SK-N-MC (cell line): ENCODE measurements at regions not wholly inside any gene's neighbourhood (a gene's known extent, or its start where the extent isn't known, plus 50 kb on each side); places are given as distances from the start of the nearest gene placed in this dataset.

ENCODE experiments used
- DNase-seq: peaks from one replicate; pipeline ENCODE4 v3.0.0-alpha.2; 2011; ENCODE audit warnings: low read depth, low spot score
- H3K27ac ChIP-seq: fragments of 200-600 bp; sonication (generic); 2 replicates; pipeline ENCODE4 v1.5.1; 2016; ENCODE audit warnings: mixed run types
- H3K36me3 ChIP-seq: fragments of 200-600 bp; sonication (generic); 2 replicates; pipeline ENCODE4 v1.6.1; 2017; ENCODE audit warnings: antibody characterized with exemption, low read length, mixed read lengths; ENCODE audit not compliant: insufficient read depth
- H3K4me3 ChIP-seq: fragments of 200-600 bp; sonication (generic); 2 replicates; pipeline ENCODE4 v1.5.1; 2016
- H3K9ac ChIP-seq: fragments of 200-600 bp; sonication (generic); 2 replicates; pipeline ENCODE4 v1.8.0; 2017; ENCODE audit warnings: mixed run types, mixed read lengths; ENCODE audit not compliant: insufficient read length
- H3K9me3 ChIP-seq: fragments of 200-600 bp; sonication (generic); 2 replicates; pipeline ENCODE4 v1.6.1; 2017; ENCODE audit warnings: low read depth, mild to moderate bottlenecking, antibody characterized with exemption, low read length, moderate library complexity, mixed read lengths
- EZH2 ChIP-seq: fragments of 200-600 bp; sonication (generic); IDR thresholded peaks from one replicate; pipeline ENCODE4 v1.6.1; 2017; ENCODE audit warnings: antibody characterized with exemption
- FOXP2 ChIP-seq: optimal IDR thresholded peaks from 2 replicates; pipeline ENCODE3; 2011; ENCODE audit warnings: mild to moderate bottlenecking, moderate library complexity; ENCODE audit not compliant: insufficient read depth; ENCODE audit errors: extremely low read length, control extremely low read depth
- POLR2AphosphoS5 ChIP-seq: IDR thresholded peaks from 2 replicates; pipeline ENCODE4 v1.6.1; 2012; ENCODE audit warnings: mild to moderate bottlenecking, low read depth, low read length, borderline replicate concordance

- DNase-seq: no peak
- no peaks in the 10 kb centered on the region for H3K36me3 ChIP-seq
Measured at GRCh38 chr11:27869701-27870100, 169.4 kb upstream of the BDNF start.

GRCh38 chr11:27868709-27869108, 168.5 kb upstream of the BDNF start:
- H3K36me3 ChIP-seq: no peaks in the 10 kb centered on the region
- TF ChIP-seq FOXP2: no peak
- TF ChIP-seq POLR2AphosphoS5: no peak
- TF ChIP-seq EZH2: no peak
- H3K9ac ChIP-seq: no peak overlapping the region
- DNase-seq: no peak
- H3K9me3 ChIP-seq: no peaks in the 10 kb centered on the region
- H3K4me3 ChIP-seq: no peak overlapping the region
- H3K27ac ChIP-seq: no peak overlapping the region

More at GRCh38 chr11:27869701-27870100, 169.4 kb upstream of the BDNF start:
- no peak overlapping the region for H3K4me3 ChIP-seq
- no peaks in the 10 kb centered on the region for H3K9me3 ChIP-seq
- H3K27ac ChIP-seq: no peak overlapping the region
- TF ChIP-seq EZH2: no peak
- TF ChIP-seq FOXP2: no peak
- TF ChIP-seq POLR2AphosphoS5: no peak
- H3K9ac ChIP-seq: no peak overlapping the region

GRCh38 chr11:27868226-27868625, 168.0 kb upstream of the BDNF start:
- Histone ChIP-seq H3K9ac (no peak overlapping the region), H3K4me3 (no peak overlapping the region), H3K9me3 (no peaks in the 10 kb centered on the region), H3K36me3 (no peaks in the 10 kb centered on the region), H3K27ac (no peak overlapping the region)
- TF ChIP-seq FOXP2 (no peak), POLR2AphosphoS5 (no peak), EZH2 (no peak)
- DNase-seq: no peak

GRCh38 chr11:27865105-27865504, 164.8 kb upstream of the BDNF start:
- Histone ChIP-seq H3K36me3 (no peaks in the 10 kb centered on the region), H3K4me3 (no peak overlapping the region), H3K9me3 (no peaks in the 10 kb centered on the region; the same call in 1 of the 2 replicates), H3K9ac (no peak overlapping the region), H3K27ac (no peak overlapping the region)
- DNase-seq: no peak
- TF ChIP-seq POLR2AphosphoS5 (no peak), FOXP2 (no peak), EZH2 (no peak)

GRCh38 chr11:27864611-27865010, 164.4 kb upstream of the BDNF start:
- no peak for DNase-seq
- TF ChIP-seq EZH2 (no peak), POLR2AphosphoS5 (no peak), FOXP2 (no peak)
- H3K27ac ChIP-seq: no peak overlapping the region
- no peak overlapping the region for H3K9ac ChIP-seq
- no peaks in the 10 kb centered on the region for H3K36me3 ChIP-seq
- no peaks in the 10 kb centered on the region; the same call in 1 of the 2 replicates for H3K9me3 ChIP-seq
- H3K4me3 ChIP-seq: no peak overlapping the region

- H3K36me3 ChIP-seq: no peaks in the 10 kb centered on the region
- no peak for TF ChIP-seq POLR2AphosphoS5
- no peak for TF ChIP-seq FOXP2
- TF ChIP-seq EZH2: no peak
- H3K9me3 ChIP-seq: no peaks in the 10 kb centered on the region; the same call in 1 of the 2 replicates
- H3K27ac ChIP-seq: no peak overlapping the region
- no peak for DNase-seq
- no peak overlapping the region for H3K4me3 ChIP-seq
- no peak overlapping the region for H3K9ac ChIP-seq
Measured at GRCh38 chr11:27864091-27864491, 163.8 kb upstream of the BDNF start.

- Histone ChIP-seq H3K36me3 (no peaks in the 10 kb centered on the region), H3K4me3 (no peak overlapping the region), H3K9ac (no peak overlapping the region), H3K9me3 (no peaks in the 10 kb centered on the region; the same call in 1 of the 2 replicates), H3K27ac (no peak overlapping the region)
- DNase-seq: no peak
- TF ChIP-seq FOXP2 (no peak), POLR2AphosphoS5 (no peak)
Measured at GRCh38 chr11:27863637-27864036, 163.4 kb upstream of the BDNF start.

- H3K27ac ChIP-seq: no peak overlapping the region
- no peaks in the 10 kb centered on the region for H3K36me3 ChIP-seq
- no peak for DNase-seq
- H3K9ac ChIP-seq: no peak overlapping the region
- no peaks in the 10 kb centered on the region; the same call in 1 of the 2 replicates for H3K9me3 ChIP-seq
- TF ChIP-seq EZH2 (no peak), POLR2AphosphoS5 (no peak), FOXP2 (no peak)
- H3K4me3 ChIP-seq: no peak overlapping the region
Measured at GRCh38 chr11:27861706-27862430, 161.6 kb upstream of the BDNF start.
